Keratinocyte (primary cell): ENCODE measurements at regions not wholly inside any gene's neighbourhood (a gene's known extent, or its start where the extent isn't known, plus 50 kb on each side); places are given as distances from the start of the nearest gene placed in this dataset.
"Not testable (repeated sequence)": the region's sequence is repeated elsewhere in the genome, so short reads cannot be mapped to it uniquely, and the experiment has no call there.

Experiments
- CTCF ChIP-seq, 3 experiments: IDR thresholded peaks in 1 of 3; conservative IDR thresholded peaks in 1 of 3; optimal IDR thresholded peaks in 1 of 3; 2 replicates in 2 of 3; 3 replicates in 1 of 3; pipeline versions ENCODE3 to v1.5.1; 2011; ENCODE audit warnings: low read length in 3 of 3, mild to moderate bottlenecking in 3 of 3, moderate library complexity in 2 of 3, control low read depth in 1 of 3, inconsistent platforms in 1 of 3; ENCODE audit not compliant: insufficient read depth in 2 of 3; ENCODE audit errors: extremely low read depth in 1 of 3
- EZH2 ChIP-seq: IDR thresholded peaks from one replicate; pipeline ENCODE4 v1.6.1; 2012; ENCODE audit warnings: inconsistent platforms, mild to moderate bottlenecking, low read length, moderate library complexity

GRCh38 chr7:157478611-157479010 is 141.8 kb downstream of the DNAJB6 start:
- TF ChIP-seq CTCF (optimal IDR thresholded peaks at IDR 0.05 in 1 of 3, IDR thresholded peaks at IDR 0.05 in 1 of 3, conservative IDR thresholded peaks at IDR 0.05 in 1 of 3; ENCODE audit: extremely low read depth in 1 of 3, insufficient read depth in 2 of 3, low read length in 3 of 3); EZH2: not testable (repeated sequence)
